GM21825 (cell line): ENCODE measurements at regions not wholly inside any gene's neighbourhood (a gene's known extent, or its start where the extent isn't known, plus 50 kb on each side); places are given as distances from the start of the nearest gene placed in this dataset.
"Not testable (repeated sequence)": the region's sequence is repeated elsewhere in the genome, so short reads cannot be mapped to it uniquely, and the experiment has no call there.

Experiments used
- ATAC-seq: cut with Tn5 transposase; IDR thresholded peaks from one replicate; pipeline ENCODE4 v1.9.1; 2021; ENCODE audit warnings: mild to moderate bottlenecking, moderate library complexity; ENCODE audit not compliant: unreplicated experiment

DNA sequence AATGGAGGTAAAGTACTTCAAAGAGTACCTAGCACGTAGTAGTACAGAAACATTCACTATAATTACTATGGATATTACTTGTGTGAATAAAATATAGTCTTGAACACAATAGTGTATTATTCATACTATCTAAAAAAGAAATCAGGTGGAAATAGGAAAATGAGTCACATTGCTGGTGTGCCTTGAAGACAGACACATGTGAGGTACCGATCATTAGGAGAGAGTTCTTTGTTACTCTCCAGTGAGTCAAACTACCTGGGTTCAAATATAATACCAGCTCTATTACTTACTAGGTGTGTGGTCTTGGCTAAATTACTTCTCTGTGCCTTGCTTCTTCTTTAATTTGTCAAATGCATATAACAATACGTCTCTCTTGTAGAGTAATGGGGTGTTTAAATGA lies 50.8 kb upstream of the BEND6 start:
- ATAC-seq, result no peak

DNA sequence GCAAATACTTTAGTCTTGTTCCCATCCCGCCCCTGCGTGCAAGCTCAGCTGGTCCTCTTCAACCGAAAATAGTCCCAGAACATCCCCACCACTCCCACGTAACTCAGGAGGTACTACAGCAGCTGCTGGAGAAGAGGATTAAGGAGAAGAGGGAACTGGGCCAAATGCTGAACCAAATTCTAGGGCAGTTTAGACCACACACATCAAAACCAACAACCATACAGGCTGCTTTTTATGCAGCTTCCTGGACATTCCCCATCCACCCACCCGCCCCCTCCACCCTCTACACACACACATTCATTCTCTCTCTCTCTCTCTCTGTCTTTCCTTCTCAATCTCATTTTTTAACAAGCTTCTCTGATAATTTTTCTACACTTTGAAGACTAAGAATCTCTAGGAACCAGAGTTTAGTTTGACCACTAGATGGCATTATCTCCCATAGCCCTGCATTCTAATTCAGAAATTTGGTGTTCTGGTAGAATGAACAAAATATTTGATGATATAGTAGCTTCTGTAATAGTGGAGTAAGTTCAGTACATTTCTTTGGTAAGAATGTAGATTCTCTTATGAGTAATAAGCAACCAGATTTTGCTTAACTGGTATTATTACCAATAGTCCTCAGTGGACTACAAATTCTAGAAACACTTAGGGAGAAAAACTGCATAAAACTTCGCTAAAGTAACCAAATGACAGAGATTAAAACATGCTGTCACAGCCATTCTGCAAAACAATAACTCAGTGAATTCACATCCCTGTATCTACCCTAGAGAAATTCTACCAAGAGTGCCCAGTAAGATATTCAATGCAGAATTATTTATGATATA lies 52.1 kb upstream of the BEND6 start:
- no peak for ATAC-seq

DNA sequence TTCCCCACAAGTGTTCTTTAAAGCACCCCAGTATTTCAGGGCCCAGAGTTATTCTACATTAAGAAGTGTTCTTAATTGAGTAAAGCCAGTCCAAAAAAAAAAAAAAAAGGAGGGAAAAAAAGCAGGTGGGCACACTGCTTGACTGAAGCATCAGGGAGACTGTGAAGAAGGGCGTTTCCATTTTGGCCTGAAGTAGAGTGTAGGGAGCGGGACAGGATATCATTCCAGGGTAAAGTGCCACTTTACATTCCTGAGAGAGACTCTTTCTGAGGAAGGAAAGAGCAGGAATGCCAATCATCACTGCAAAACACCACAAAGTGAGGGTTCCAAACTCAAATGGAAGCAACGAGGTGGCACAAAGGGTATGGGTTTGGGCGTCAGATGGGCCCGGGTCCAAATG lies 54.1 kb upstream of the BEND6 start:
- no peak for ATAC-seq

DNA sequence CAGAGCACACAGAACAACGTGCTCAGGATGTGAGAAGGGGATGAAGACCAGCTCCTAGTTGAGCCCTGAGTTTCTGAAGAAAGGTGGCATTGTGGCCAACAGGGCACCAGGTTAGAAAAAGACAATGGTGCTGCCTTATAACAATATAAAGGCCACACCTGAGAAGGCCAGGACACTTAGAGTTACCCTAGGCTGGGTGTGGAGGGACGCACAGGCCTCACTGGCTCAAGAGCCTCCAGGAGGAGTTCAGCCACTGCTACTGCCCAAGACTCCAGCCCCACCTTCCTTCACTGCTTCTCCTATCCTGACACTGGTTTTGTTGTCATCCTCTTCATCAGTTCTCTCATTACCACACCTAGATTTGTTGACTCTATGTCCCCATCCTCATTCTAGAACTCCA lies 55.2 kb upstream of the BEND6 start:
- no peak for ATAC-seq

DNA sequence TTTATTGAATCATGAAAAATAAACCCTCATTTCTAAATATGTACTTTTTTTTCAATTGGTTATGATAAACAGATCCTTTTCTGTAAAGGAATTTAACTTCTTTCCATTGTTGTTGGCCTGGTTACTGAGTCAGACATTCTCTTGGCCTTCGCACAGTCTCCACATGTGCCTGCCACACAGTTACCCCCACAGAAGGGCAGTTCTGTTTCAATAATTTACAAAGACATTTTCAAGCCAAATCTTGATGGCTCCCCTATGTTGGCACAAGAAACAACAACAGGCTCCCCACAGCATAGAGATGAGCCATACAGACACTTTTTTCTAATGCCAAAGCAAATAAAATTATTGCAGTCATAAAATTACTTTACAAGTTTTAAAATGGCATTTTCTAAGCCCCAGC lies 55.6 kb upstream of the BEND6 start:
- no peak for ATAC-seq

DNA sequence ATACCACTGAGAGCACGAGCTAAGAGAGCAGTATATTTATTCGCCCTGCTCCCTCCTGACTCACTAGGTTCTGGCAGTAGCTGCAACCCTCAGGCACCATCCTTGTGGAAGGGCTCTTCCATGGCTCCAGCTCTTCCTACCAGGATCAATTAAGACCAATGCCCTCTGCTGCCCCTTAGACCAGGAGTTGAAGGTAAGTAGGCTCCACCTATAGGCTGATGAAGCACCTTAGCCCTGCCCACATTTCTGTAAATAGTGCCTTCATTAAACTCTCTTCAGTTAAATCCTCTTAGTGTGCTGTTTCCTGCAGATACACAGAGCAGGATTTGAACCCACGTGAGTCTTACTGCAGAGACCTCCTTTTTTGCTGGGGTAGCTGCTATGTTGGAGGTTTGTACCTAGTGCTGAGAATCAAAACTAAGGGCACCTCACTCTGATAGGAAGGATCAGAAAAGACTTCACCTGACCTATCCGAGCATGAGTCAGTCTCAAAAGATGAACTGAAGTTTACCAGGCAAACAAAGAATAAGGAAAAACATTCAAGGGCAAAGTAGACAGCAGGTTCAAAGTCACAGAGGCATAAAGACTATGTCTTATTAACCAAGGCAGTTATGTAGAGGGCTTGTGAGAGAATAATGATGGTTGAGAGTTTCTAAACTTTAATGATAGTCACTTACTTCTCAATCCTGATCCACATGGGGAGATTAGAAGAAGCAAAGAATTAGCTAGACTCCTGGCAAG lies 56.9 kb upstream of the BEND6 start:
- no peak for ATAC-seq

DNA sequence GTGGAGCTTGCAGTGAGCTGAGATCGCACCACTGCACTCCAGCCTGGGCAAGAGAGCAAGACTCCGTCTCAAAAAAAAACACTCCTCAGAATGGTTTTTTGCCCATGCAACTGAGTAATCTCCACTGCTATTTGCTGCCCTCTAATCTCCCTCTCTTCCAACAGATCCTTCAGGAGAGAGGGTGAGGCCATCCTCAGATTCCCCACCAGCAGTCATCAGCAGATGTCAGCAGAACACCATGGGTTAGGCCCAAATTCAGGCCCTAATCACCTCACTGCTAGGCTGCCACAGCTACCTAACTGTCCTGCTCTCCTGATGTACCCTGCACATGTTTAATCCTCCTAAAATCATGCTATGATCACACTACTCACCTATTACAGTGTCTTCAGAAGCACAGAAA lies 63.2 kb upstream of the BEND6 start:
- no peak for ATAC-seq

DNA sequence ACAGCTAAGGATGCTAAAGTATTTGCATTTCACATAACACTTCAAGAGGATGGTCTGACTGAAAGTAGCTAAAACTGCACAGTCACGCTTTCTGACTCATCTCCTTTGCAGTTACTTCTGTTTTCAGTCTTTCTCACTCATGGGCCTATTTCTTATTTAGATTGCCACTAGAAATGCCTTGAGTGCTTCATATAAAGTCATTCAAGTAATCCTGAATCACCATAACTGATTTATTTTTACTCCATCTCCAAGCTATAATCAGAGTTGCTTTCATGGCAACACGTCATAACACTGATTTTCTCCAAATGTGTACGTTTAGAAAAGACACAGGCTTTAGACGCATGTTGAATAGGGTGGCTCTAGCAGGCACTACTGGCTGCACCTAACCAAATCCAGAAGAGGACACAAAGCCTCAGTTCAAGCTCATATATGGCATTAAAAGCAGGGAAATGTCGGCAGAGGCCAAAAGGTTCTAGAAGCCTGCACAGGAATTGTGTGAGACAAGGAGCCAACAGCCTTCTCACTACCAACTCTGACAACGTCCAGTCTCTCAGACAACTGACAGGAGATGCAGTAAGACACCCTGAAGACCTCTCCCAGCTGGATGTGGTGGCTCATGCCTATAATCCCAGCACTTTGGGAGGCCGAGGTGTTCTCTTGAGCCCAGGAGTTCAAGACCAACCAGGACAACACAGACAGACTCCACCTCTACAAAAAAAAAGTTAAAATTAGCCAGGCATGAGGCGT lies 64.1 kb upstream of the BEND6 start:
- peak; percentile 94 for ATAC-seq

DNA sequence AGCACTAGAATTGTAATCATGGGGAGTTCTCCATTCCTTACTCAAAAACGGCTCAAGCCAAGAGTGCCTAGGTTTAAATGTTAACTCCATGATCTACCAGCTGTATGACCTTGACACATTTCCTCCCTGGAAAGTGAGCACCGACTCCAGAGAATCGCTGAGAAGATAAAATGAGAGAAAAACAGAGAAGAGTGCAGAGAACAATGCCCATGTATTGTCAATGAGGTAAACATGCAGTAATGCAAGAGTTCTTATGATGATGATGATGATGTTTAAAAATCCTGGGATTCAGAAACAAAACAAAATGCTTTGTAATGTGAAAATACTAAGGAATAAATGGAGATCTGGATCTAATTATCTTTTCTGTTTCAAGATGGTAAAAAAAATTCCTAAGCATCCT lies 64.8 kb upstream of the BEND6 start:
- no peak for ATAC-seq

DNA sequence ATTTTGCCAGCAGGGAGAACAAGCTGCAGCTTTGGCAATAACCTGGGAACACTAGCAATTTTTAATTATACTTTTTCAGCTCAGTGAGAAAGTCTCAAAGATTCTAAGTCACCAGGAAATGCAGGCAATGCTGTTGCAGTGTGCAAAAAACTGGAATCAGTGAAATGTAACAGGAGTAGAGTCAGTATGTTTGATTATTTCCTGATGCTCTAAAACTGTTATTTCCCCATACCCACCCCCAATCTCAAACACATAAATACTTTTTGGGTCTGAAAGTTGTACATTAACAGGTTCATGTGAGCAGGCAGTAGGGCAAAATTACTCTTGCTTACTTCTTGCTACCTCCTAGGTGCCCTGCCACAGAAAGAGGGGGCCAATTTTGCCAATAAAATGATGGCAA lies 65.4 kb upstream of the BEND6 start:
- no peak for ATAC-seq

DNA sequence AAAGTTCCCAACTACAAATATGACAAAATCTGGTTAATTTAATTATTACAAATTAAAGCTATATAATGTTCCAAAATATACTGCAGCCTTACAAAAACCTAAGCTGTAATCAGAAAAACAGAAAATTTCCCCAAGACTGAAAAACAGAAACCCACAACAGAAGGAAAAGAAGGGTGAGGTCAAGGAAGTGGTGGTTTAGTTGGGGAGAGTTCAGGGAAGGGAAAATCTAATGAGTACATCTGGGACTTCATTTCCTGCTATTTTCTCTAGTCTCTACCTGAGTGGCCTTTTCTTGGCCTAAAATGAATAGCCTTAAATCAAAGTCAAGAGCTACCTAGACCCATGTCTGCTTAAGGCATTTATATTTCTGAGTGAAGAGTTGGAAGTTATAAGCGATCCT lies 66.2 kb upstream of the BEND6 start:
- ATAC-seq, result no peak

DNA sequence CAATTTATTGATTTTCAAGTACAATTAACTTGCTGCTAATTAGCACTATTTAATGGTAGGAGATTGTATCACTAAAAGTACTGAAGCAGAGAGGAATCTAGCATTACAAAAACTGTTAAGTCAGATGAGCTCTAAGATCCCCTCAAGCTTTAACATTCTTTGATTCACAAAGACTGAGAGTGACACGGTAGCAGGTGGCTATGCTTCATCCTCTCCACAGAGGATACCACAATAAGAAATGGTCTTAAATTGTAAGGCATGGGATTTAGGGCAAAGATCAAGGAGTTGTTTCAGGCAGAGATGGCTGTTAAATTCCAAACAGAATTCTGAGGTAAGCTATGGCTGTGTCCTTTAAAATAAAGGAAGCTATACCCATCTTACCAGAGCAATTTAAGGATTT lies 67.8 kb upstream of the BEND6 start:
- no peak for ATAC-seq

DNA sequence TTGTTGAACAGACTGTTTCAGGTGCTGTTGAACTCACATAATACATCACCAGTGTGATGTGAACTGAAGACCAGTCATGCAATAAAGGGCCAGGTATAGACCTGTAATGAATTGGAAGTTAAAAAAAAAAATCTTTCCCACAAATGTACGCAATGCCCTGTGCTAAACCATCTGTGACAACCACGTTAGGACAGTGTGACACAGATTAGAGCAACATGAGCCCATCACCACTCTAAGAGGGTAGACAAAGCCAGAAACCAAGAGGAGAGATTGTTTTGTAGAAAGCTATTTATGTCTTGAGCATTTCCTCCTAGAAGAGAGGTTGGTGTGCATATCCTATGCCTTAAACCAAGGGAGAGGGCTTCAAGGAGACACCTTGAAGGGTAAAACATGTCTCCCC lies 77.0 kb upstream of the BEND6 start:
- ATAC-seq, result no peak

DNA sequence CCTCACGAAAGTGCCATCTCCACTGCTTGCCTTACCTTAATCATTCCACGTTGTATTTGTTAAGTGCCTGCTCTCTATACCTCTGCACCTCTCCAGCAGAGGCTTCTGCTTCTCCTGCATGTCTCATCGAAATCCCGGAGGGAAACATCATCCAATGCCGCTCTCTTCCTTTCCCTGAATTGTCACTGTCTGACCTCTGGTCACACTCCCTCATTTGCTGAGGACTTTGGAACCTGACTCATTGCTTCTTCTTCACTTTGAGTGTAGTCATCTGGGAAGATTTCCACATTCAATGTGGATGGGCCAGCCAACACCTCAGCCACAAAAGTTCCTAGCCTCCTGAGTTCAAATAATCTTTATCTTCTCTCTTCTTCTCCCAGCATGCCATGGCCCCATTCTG lies 78.9 kb upstream of the BEND6 start:
- no peak for ATAC-seq

DNA sequence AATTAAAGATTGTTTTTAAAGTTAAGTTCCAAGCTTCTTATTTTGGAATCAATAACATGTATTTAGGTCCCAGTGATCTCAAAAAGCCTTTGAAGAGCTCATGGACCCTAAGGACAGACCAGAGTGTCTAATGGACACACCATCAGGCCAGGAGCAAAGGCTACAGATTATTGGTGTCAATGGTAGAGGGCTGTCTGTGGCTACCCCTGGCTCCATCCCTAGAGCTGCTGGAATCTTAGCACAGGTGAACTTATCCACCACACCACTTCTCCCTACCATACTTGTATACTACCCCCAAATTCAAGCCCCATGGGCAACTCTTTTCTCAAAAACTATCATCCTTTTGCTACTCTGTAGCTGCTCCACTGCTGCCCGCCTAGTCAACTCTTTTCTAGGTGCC lies 79.4 kb upstream of the BEND6 start:
- ATAC-seq, result no peak

DNA sequence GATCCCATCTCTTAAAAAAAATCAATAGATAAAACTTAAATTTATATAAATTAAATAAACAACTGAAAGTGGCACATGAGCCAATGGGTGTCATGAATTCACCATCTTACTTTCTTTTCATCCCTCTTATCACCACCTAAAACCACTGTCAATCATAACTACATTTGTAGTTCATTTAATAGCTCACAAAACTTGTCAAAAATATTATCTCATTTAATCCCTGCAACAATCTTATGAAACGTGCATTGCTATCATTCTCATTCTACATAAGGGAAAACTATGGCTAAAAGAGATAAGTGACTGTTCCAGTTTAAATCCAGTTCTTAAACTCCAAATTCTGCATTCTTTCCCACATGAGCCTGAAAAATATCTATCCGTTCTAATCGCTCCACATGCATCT lies 80.6 kb upstream of the BEND6 start:
- no peak for ATAC-seq

DNA sequence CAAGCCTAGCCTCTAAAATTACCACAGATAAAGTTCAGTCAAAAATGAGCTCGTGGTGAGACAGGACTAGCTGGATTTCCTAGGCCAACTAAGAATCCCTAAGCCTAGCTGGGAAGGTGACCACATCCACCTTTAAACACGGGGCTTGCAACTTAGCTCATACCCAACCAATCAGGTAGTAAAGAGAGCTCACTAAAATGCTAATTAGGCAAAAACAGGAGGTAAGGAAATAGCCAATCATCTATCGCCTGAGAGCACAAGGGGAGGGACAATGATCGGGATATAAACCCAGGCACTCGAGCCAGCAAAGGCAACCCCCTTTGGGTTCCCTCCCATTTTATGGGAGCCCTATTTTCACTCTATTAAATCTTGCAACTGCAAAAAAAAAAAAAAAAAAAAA lies 84.9 kb upstream of the BEND6 start:
- not testable (repeated sequence) for ATAC-seq

DNA sequence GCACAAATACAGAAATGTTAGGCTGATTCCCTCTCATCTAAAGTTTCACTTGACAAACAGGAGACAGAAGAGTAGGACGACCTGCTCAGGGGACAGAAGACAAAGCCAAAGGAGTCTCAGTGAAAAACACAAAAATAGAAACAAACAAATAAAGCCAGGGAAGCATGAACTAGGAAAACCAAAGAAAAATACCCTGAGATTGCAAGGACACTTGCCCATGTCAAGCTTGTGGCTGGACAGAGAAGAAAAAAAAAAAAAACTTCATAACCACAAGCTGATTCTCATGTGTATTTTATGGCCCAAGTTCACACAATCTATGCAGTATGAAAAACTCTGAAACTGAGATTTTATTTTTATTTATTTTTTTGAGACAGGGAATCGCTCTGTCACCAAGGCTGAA lies 85.6 kb upstream of the BEND6 start:
- no peak for ATAC-seq

DNA sequence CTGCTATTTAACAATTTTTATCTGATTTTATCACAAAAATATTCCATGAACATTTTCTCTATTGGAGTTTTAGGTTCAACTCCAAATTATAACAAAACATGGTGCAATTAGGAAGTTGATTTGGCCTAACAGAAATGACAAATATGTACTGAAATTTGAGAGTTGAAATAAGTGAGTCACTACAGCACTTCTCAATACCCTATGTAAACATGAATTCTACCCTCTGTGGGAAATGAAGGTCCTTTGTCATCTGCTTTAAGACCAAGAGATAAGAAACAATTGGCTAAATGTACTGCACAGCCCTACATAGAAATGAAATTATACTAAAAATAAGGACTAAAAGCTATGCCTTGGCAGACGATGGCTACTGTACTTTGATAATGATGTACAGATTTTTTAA lies 86.2 kb upstream of the BEND6 start:
- ATAC-seq, result no peak

DNA sequence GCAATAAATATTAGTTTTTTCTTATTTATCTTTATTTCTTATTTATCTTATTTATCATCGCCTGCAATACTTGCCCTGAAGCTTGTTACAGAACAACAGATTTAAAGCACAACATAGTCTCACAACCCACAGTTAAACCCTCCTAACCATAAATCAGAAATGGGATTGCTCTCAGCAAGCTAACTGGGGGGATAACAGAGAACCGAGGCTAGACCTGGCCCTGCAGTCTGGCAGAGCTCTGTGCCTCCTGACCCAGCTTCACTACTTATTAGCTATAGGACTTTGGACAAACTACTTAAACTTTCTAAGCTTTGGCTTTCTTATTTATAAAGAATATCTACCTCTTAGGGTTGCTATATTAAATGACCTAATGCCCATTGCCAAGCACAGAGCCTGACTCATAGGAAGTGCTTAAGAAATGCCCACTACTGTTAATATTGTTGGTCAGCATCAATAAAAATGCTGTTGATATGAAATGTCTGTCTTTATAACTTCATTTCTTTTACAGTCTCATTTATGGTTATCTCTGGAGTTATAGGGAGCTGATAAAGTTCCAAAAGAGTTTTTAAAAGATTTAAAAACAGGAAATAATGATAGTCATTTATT lies 87.9 kb upstream of the BEND6 start:
- ATAC-seq, result no peak

DNA sequence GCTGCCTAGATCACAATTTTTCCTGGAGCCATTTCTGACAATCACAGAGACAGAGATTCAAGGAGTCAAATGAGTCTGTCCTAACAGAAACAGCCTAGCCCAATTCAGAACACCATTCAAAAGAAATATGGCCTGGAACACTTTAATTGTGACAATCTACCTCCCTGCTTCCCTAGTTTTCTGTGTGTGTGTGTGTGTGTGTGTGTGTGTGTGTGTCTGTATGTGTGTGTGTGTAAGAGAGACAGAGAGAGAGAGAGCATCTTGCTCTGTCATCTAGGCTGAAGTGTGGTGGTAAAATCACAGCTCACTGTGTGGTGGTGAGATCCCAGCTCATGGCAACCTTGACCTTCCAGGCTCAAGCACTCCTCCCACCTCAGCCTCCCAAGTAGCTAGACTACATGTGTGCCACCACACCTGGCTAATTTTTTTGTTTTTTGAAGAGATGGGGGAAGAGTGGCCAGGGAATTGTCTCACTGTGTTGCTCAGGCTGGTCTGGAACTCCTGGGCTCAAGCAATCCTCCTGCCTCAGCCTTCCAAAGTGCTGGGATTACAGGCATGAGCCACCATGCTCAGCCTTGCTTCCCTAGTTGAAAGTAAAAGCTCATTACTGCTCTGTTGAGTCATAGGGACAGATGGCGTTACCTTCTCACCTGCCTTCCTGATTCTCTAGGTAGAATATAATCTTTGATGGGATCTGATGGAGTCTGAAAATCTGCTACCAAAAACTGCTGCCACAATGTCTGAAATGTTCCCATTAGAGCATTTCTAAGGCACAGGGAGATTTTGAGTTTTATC lies 89.6 kb upstream of the BEND6 start:
- ATAC-seq, result no peak
